ENCODE measurements at regions not wholly inside any gene's neighbourhood (a gene's known extent, or its start where the extent isn't known, plus 50 kb on each side); places are given as distances from the start of the nearest gene placed in this dataset.

GRCh38 chr6:84447651-84448050, 220.2 kb upstream of the CEP162 start (continued):
- TF ChIP-seq NANOG (IDR thresholded peaks at IDR 0.05; ENCODE audit: borderline replicate concordance): no peak
- TF ChIP-seq ZNF331 (CRISPR knock-in tag; IDR thresholded peaks at IDR 0.05; ENCODE audit: low read depth): no peak
- no peak for TF ChIP-seq EZH2phosphoT487 (IDR thresholded peaks at IDR 0.05; ENCODE audit: unreplicated experiment)
- no peak for TF ChIP-seq REST (IDR thresholded peaks at IDR 0.05; ENCODE audit: unreplicated experiment)
- TF ChIP-seq JUNB (IDR thresholded peaks at IDR 0.05; ENCODE audit: unreplicated experiment): no peak
- no peak for TF ChIP-seq STAT1 (IDR thresholded peaks at IDR 0.05; ENCODE audit: unreplicated experiment)
- TF ChIP-seq POLR2AphosphoS5 (IDR thresholded peaks at IDR 0.05; ENCODE audit: low read depth): no peak

- Histone ChIP-seq H4K20me1 (replicated peaks; ENCODE audit: insufficient read depth) (no peaks in the 10 kb centered on the region), H3K4me2 (no peak overlapping the region), H3K27ac (ENCODE audit: low read depth) (no peak overlapping the region), H3K27me3 (ENCODE audit: insufficient read depth) (no peaks in the 10 kb centered on the region), H3K4me3 (no peak overlapping the region), H3K9me2 (ENCODE audit: insufficient read depth) (no peaks in the 10 kb centered on the region), H3F3A (replicated peaks; ENCODE audit: low read depth) (no peaks in the 10 kb centered on the region), H3K79me2 (replicated peaks; ENCODE audit: insufficient read depth) (no peaks in the 10 kb centered on the region), H2AFZ (no peak overlapping the region), H3K36me3 (ENCODE audit: insufficient read depth) (no peaks in the 10 kb centered on the region), H3K4me1 (ENCODE audit: insufficient read depth) (peaks cover 18% of the 10 kb centered on the region; the same call in 1 of the 2 replicates)
- Mint-ChIP-seq H3K36me3 (ENCODE audit: low read depth) (no peaks in the 10 kb centered on the region), H3K27ac (no peak overlapping the region), H3K4me3 (no peak overlapping the region), H3K9me3 (no peaks in the 10 kb centered on the region), H3K4me1 (peaks cover 21% of the 10 kb centered on the region; the same call in 2 of the 3 replicates), H3K27me3 (ENCODE audit: insufficient read depth, low read depth, poor library complexity) (peaks cover 4% of the 10 kb centered on the region)
- DNase-seq (ENCODE audit: low spot score): no peak
- ATAC-seq: no peak
- TF ChIP-seq CREB1 (CRISPR knock-in tag; IDR thresholded peaks at IDR 0.05; ENCODE audit: low read depth) (no peak), ETS1 (IDR thresholded peaks at IDR 0.05) (no peak), STAT1 (IDR thresholded peaks at IDR 0.05; ENCODE audit: unreplicated experiment) (no peak), EZH2phosphoT487 (IDR thresholded peaks at IDR 0.05; ENCODE audit: unreplicated experiment) (no peak), ZNF331 (CRISPR knock-in tag; IDR thresholded peaks at IDR 0.05; ENCODE audit: low read depth) (no peak), EZH2 (IDR thresholded peaks at IDR 0.05; ENCODE audit: low read depth, unreplicated experiment) (no peak), JUNB (IDR thresholded peaks at IDR 0.05; ENCODE audit: unreplicated experiment) (no peak), NANOG (IDR thresholded peaks at IDR 0.05; ENCODE audit: borderline replicate concordance) (no peak), CTCF (conservative IDR thresholded peaks at IDR 0.05; ENCODE audit: low read depth in 2 of 2) (no peak), REST (IDR thresholded peaks at IDR 0.05; ENCODE audit: unreplicated experiment) (no peak), ZNF114 (CRISPR knock-in tag; IDR thresholded peaks at IDR 0.05) (no peak)
These were observed 217.6 kb upstream of the CEP162 start for GRCh38 chr6:84445068-84445467.
